Kidney (tissue), 13 donors: ENCODE measurements at regions not wholly inside any gene's neighbourhood (a gene's known extent, or its start where the extent isn't known, plus 50 kb on each side); places are given as distances from the start of the nearest gene placed in this dataset.

Experiments
- DNase-seq, 5 donors: peaks; one replicate each; pipeline ENCODE4 v3.0.0-alpha.2; 2013 to 2020
- FAIRE-seq: peaks from 2 replicates; lab custom pipeline; 2012; peaks lifted over from hg19 to GRCh38; lab: Jason Lieb, UNC
- H3K27ac ChIP-seq, 2 donors: one replicate each; pipeline ENCODE4 v1.7.0; 2013; ENCODE audit warnings: low read depth in 2 of 2, low read length in 2 of 2, inconsistent platforms in 1 of 2
- H3K27me3 ChIP-seq: one replicate; pipeline ENCODE4 v1.7.1; 2013; ENCODE audit warnings: low read length, inconsistent platforms; ENCODE audit not compliant: control insufficient read depth, insufficient read depth
- H3K36me3 ChIP-seq, 3 donors: one replicate each; pipeline versions ENCODE4 v1.7.0 to v1.7.1; 2013; ENCODE audit warnings: low read length in 3 of 3, control low read depth in 1 of 3, inconsistent platforms in 1 of 3; ENCODE audit not compliant: insufficient read depth in 3 of 3, control insufficient read depth in 2 of 3
- H3K4me1 ChIP-seq, 3 donors: one replicate each; pipeline versions ENCODE4 v1.7.0 to v1.7.1; 2013; ENCODE audit warnings: low read length in 3 of 3, inconsistent platforms in 1 of 3, low read depth in 1 of 3; ENCODE audit not compliant: control insufficient read depth in 2 of 3, insufficient read depth in 2 of 3
- H3K4me3 ChIP-seq, 3 donors: one replicate each; pipeline versions ENCODE4 v1.7.0 to v1.8.1; 2013; ENCODE audit warnings: low read length in 3 of 3, control low read depth in 1 of 3, inconsistent platforms in 1 of 3
- H3K9ac ChIP-seq, 3 donors: one replicate each; pipeline versions ENCODE4 v1.7.0 to v1.7.1; 2013; ENCODE audit warnings: low read length in 3 of 3, control low read depth in 1 of 3, inconsistent platforms in 1 of 3
- H3K9me3 ChIP-seq, 3 donors: one replicate each; pipeline versions ENCODE4 v1.7.0 to v1.7.1; 2013; ENCODE audit warnings: low read length in 3 of 3, control low read depth in 1 of 3, inconsistent platforms in 1 of 3; ENCODE audit not compliant: control insufficient read depth in 2 of 3, insufficient read depth in 1 of 3
- CTCF ChIP-seq: IDR thresholded peaks from 3 replicates; pipeline ENCODE4 v1.5.1; 2012; ENCODE audit warnings: mild to moderate bottlenecking, moderate library complexity, borderline replicate concordance; ENCODE audit not compliant: insufficient read depth; ENCODE audit errors: extremely low read depth
- intact Hi-C: fragments of 100-400 bp; cut with DNase I; formaldehyde crosslinking; loops from one replicate; pipeline ENCODE4 v1.11.1; 2022
- donor health status: control.
- donor health status: control.
- donor health status: control.
- donor health status: control.
- donor health status: control.
- donor health status: DM: yes; HTN: yes; CAD: no.
- donor health status: Normal renal cell carcinoma (clear cell type).

GRCh38 chr20:54806462-54806861 lies 331.1 kb downstream of the DOK5 start:
- no peaks in the 10 kb centered on the region for H3K27me3 ChIP-seq
- H3K27ac ChIP-seq = no peak overlapping the region
- peaks cover 0 to 2% (median 0%) of the 10 kb centered on the region in 3 donors for H3K9me3 ChIP-seq
- intact Hi-C loops = no loop called here
- FAIRE-seq (no peak), DNase-seq (no peak)
- no peaks in the 10 kb centered on the region for H3K4me1 ChIP-seq
- no peak for TF ChIP-seq CTCF
- H3K36me3 ChIP-seq = no peaks in the 10 kb centered on the region
- no peak overlapping the region for H3K4me3 ChIP-seq
- H3K9ac ChIP-seq = no peak overlapping the region

DNA sequence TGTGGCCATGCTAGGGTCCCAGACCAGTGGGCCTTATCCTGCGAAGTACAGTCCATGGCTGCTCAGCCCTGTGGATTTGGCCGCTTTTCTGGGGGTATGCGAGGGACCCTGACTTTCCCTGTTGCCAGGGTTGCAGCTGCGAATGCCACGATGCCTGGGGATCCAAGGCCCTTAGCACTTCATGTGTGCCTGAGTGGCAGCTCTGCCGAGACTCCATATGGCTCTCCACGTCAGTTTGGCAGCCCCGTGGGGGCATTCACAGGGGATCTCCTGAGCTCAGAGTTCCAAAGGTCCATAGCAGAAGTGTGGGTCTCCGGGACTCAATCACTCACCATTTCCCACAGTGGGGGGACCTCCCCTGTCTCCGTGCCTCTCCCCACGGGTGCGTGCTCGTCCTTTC lies 319.5 kb downstream of the DOK5 start:
- Histone ChIP-seq H3K9ac (no peak overlapping the region), H3K4me3 (no peak overlapping the region), H3K27me3 (no peaks in the 10 kb centered on the region), H3K9me3 (no peaks in the 10 kb centered on the region), H3K36me3 (no peaks in the 10 kb centered on the region), H3K27ac (no peak overlapping the region), H3K4me1 (no peaks in the 10 kb centered on the region)
- intact Hi-C loops = no loop called here
- TF ChIP-seq CTCF = no peak
- DNase-seq = no peak
- FAIRE-seq = no peak

DNA sequence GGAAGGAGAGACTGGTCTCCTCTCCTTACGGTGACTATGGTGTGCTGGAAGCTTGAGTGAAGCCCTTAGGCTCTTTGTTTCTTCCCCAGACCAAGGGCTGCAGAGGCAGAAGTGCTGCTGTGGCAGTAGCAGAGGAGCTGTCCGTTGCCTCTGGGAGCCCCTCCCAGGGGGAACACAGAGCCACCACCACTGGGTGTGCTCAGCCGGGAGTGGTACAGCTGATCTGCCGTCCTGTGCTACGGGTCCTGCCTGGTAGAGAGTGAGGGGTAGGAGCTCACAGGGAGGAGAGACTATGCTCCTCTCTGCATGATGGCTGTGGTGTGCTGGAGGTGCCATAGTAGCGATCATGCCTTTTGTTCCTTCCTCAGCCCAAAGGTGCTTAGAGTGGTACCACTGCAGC lies 318.7 kb downstream of the DOK5 start:
- H3K27ac ChIP-seq = no peak overlapping the region
- H3K9ac ChIP-seq = no peak overlapping the region
- H3K27me3 ChIP-seq = no peaks in the 10 kb centered on the region
- no peak for FAIRE-seq
- no peak overlapping the region for H3K4me3 ChIP-seq
- intact Hi-C loops = no loop called here
- H3K36me3 ChIP-seq = no peaks in the 10 kb centered on the region
- TF ChIP-seq CTCF = no peak
- H3K4me1 ChIP-seq = no peaks in the 10 kb centered on the region
- no peaks in the 10 kb centered on the region for H3K9me3 ChIP-seq
- DNase-seq = no peak

DNA sequence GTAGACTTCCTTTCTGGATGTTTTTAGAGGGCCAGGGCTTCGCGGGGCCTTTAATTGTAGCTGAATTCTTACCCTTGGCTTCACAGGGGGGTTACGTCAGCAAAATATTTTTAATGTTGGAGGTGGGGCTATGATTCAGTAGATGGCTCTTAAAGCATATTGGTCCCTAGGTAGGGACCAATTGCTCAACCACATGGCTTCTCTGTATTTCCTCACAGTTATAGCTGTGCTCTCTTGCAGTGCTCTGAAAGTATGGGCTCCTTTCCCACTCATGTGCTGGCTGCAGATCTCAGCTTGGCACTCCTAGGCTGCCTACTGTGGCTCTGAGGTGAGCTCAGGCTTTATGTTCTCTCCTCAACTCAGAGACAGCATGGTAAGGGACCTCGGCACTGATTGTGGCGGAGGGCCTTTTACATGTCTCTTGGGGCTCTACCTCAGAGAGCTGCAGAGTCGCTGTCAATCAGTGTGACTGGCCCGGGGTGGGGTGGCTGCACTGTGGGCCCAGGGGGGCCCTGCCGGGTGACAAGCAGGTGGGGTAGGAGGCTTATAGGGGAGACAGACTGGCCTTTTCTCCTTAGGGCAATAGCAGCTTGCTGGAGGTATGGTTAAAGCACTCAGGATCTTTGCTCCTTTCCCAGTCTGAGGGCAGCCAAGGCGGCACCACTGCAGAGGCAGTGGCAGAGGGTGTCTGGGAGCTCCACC lies 318.0 kb downstream of the DOK5 start:
- Histone ChIP-seq H3K36me3 (no peaks in the 10 kb centered on the region), H3K27ac (no peak overlapping the region), H3K9ac (no peak overlapping the region)

More for the DNA sequence above, 318.0 kb downstream of the DOK5 start:
- FAIRE-seq (no peak), DNase-seq (peak in 1 of 5 donors; percentile 4)
- Histone ChIP-seq H3K9me3 (no peaks in the 10 kb centered on the region), H3K27me3 (no peaks in the 10 kb centered on the region), H3K4me3 (no peak overlapping the region), H3K4me1 (no peaks in the 10 kb centered on the region)
- intact Hi-C loops = no loop called here
- no peak for TF ChIP-seq CTCF
